ENCODE measurements at regions not wholly inside any gene's neighbourhood (a gene's known extent, or its start where the extent isn't known, plus 50 kb on each side); places are given as distances from the start of the nearest gene placed in this dataset.

DNA sequence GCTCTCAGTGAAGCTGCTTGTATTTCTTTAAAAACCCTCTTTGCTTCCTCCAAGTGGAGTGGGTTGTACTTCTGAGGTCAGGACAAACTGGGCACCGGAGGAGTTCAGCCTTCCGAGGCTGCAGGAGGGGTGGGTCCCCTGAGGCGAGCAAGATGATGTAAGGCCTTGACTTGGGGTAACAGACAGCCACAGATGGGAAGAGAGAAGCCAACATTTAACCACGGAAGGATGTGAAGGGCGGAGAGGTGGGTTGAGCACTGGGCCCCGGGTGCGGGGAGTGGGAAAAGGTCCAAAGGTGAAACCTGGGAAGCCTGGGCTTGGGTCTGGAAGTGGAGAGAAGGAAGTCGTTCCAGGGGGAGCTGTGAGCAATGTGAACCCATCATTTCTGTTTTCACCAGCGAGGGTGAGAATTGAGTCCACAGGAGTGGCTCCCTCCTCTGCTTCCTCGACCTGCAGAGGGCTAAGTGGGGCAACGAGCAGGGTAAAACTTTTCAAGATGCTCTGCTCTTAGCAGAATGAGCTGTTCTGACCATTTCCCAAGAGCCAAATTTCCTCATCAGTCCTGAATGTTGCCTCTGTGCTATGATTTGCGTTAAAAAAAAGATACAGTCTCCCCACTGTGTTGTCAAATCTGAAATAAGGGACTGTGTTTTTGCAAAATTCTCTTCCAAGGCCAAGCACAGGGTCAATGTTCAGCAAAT lies 137.7 kb upstream of the CRHR1 start:
- TF ChIP-seq, protein P1, sequence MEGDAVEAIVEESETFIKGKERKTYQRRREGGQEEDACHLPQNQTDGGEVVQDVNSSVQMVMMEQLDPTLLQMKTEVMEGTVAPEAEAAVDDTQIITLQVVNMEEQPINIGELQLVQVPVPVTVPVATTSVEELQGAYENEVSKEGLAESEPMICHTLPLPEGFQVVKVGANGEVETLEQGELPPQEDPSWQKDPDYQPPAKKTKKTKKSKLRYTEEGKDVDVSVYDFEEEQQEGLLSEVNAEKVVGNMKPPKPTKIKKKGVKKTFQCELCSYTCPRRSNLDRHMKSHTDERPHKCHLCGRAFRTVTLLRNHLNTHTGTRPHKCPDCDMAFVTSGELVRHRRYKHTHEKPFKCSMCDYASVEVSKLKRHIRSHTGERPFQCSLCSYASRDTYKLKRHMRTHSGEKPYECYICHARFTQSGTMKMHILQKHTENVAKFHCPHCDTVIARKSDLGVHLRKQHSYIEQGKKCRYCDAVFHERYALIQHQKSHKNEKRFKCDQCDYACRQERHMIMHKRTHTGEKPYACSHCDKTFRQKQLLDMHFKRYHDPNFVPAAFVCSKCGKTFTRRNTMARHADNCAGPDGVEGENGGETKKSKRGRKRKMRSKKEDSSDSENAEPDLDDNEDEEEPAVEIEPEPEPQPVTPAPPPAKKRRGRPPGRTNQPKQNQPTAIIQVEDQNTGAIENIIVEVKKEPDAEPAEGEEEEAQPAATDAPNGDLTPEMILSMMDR (conservative IDR thresholded peaks at IDR 0.05 in 1 of 2, IDR thresholded peaks at IDR 0.05 in 1 of 2; ENCODE audit: extremely low read depth in 1 of 2, insufficient read depth in 1 of 2, low read depth in 1 of 2, low read length in 2 of 2) = no peak
- no peak for TF ChIP-seq EZH2 (IDR thresholded peaks at IDR 0.05; ENCODE audit: borderline replicate concordance, low read length)

Data from mammary epithelial cell (primary cell).